Loucy (cell line): ENCODE measurements at regions not wholly inside any gene's neighbourhood (a gene's known extent, or its start where the extent isn't known, plus 50 kb on each side); places are given as distances from the start of the nearest gene placed in this dataset.

ENCODE experiments used
- H2AFZ ChIP-seq: fragments of 200-600 bp; sonication (generic); 2 replicates; pipeline ENCODE4 v1.6.0; 2016; ENCODE audit warnings: antibody characterized with exemption, mild to moderate bottlenecking, low read length, moderate library complexity
- H3F3A ChIP-seq: fragments of 200-600 bp; 2 replicates; pipeline ENCODE4 v1.6.0; 2016; ENCODE audit warnings: antibody characterized with exemption, low read depth, mild to moderate bottlenecking
- H3K27me3 ChIP-seq: fragments of 200-600 bp; sonication (generic); 2 replicates; pipeline ENCODE4 v1.6.1; 2014; ENCODE audit warnings: low read length, mild to moderate bottlenecking; ENCODE audit not compliant: insufficient read depth, poor library complexity, severe bottlenecking
- H3K36me3 ChIP-seq: fragments of 200-600 bp; sonication (generic); 2 replicates; pipeline ENCODE4 v1.6.1; 2016; ENCODE audit warnings: low read length; ENCODE audit not compliant: insufficient read depth
- H3K4me1 ChIP-seq: fragments of 200-600 bp; sonication (generic); 2 replicates; pipeline ENCODE4 v1.5.1; 2014; ENCODE audit warnings: low read length, mild to moderate bottlenecking; ENCODE audit not compliant: insufficient read depth, poor library complexity, severe bottlenecking
- H3K4me2 ChIP-seq: fragments of 200-600 bp; sonication (generic); 2 replicates; pipeline ENCODE4 v1.6.0; 2014; ENCODE audit warnings: antibody characterized with exemption, low read length, low read depth, mild to moderate bottlenecking; ENCODE audit not compliant: poor library complexity, severe bottlenecking
- H3K4me3 ChIP-seq: fragments of 200-600 bp; sonication (generic); 2 replicates; pipeline ENCODE4 v1.5.1; 2014; ENCODE audit warnings: low read length, mild to moderate bottlenecking, mixed read lengths; ENCODE audit not compliant: poor library complexity, severe bottlenecking
- H3K79me2 ChIP-seq: fragments of 200-600 bp; sonication (generic); 2 replicates; pipeline ENCODE4 v1.6.1; 2014; ENCODE audit warnings: low read length; ENCODE audit not compliant: insufficient read depth
- H3K9ac ChIP-seq: fragments of 200-600 bp; sonication (generic); 2 replicates; pipeline ENCODE4 v1.6.0; 2014; ENCODE audit warnings: mild to moderate bottlenecking, low read depth, low read length, moderate library complexity; ENCODE audit not compliant: poor library complexity, severe bottlenecking
- H3K9me2 ChIP-seq: fragments of 200-600 bp; sonication (generic); replicated peaks from 2 replicates; pipeline ENCODE4 v1.6.1; 2016; ENCODE audit warnings: low read depth, low read length, mixed read lengths
- H3K9me3 ChIP-seq: fragments of 200-600 bp; sonication (generic); 2 replicates; pipeline ENCODE4 v1.6.1; 2014; ENCODE audit warnings: mild to moderate bottlenecking, antibody characterized with exemption, low read length, low read depth; ENCODE audit not compliant: insufficient read depth
- H4K20me1 ChIP-seq: fragments of 200-600 bp; sonication (generic); 2 replicates; pipeline ENCODE4 v1.6.0; 2014; ENCODE audit warnings: antibody characterized with exemption, low read length, mild to moderate bottlenecking; ENCODE audit not compliant: insufficient read depth, poor library complexity, severe bottlenecking
- EZH2phosphoT487 ChIP-seq: fragments of 200-600 bp; IDR thresholded peaks from 2 replicates; pipeline ENCODE4 v1.6.1; 2018; ENCODE audit warnings: antibody characterized with exemption, mild to moderate bottlenecking, moderate library complexity, borderline replicate concordance
- TF ChIP-seq, protein P1 (sequence below): fragments of 200-600 bp; sonication (generic); conservative IDR thresholded peaks from 2 replicates; pipeline ENCODE4 v1.5.1; 2014; ENCODE audit warnings: mild to moderate bottlenecking, antibody characterized with exemption, low read length

DNA sequence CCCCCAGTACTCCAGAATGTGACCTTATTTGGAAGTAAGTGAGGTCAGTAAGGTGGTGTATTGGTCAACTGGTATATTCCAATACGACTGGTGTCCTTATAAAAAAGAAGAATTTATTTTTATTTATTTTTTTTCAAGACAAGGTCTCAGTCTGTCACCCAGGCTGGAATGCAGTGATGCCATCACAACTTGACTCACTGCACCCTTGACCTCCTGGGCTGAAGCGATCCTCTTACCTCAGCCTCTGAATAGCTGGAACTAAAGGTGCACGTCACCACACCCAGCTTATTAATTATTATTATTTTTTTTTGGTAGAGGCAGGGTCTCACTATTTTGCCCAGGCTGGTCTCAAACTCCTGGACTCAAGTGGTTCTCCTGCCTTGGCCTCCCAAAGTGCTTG, 115.1 kb upstream of the PITX2 start:
- H3K79me2 ChIP-seq: no peaks in the 10 kb centered on the region
- TF ChIP-seq EZH2phosphoT487: no peak
- TF ChIP-seq, protein P1, sequence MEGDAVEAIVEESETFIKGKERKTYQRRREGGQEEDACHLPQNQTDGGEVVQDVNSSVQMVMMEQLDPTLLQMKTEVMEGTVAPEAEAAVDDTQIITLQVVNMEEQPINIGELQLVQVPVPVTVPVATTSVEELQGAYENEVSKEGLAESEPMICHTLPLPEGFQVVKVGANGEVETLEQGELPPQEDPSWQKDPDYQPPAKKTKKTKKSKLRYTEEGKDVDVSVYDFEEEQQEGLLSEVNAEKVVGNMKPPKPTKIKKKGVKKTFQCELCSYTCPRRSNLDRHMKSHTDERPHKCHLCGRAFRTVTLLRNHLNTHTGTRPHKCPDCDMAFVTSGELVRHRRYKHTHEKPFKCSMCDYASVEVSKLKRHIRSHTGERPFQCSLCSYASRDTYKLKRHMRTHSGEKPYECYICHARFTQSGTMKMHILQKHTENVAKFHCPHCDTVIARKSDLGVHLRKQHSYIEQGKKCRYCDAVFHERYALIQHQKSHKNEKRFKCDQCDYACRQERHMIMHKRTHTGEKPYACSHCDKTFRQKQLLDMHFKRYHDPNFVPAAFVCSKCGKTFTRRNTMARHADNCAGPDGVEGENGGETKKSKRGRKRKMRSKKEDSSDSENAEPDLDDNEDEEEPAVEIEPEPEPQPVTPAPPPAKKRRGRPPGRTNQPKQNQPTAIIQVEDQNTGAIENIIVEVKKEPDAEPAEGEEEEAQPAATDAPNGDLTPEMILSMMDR: no peak
- H3K9ac ChIP-seq: no peak overlapping the region
- no peaks in the 10 kb centered on the region for H3K9me2 ChIP-seq
- H3K4me2 ChIP-seq: no peak overlapping the region
- no peaks in the 10 kb centered on the region for H3K9me3 ChIP-seq
- H4K20me1 ChIP-seq: no peaks in the 10 kb centered on the region
- peaks cover 25% of the 10 kb centered on the region for H3K4me1 ChIP-seq
- no peaks in the 10 kb centered on the region for H3K27me3 ChIP-seq
- no peaks in the 10 kb centered on the region for H3F3A ChIP-seq
- no peak overlapping the region for H2AFZ ChIP-seq
- H3K36me3 ChIP-seq: no peaks in the 10 kb centered on the region
- H3K4me3 ChIP-seq: no peak overlapping the region

DNA sequence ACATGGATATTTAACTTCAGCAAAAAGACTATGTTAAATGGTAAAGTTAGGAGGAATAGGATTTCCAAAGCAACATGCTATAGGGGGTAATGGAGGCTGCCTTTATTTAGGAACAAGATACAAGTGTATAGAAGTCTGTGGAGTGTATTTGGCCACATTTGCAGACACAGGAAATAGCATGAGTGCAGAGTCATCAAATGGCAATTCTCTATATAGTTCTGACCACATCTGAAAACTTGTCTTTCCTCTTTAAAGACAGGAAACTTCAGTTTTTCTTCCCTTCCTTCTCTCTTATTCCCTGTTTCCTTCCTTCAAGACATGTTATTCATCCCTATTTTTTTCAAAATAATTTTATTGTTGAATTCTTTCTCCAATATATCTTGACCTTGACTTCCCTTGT, 119.3 kb upstream of the PITX2 start:
- peak overlapping the region; percentile 35 for H3K4me3 ChIP-seq

DNA sequence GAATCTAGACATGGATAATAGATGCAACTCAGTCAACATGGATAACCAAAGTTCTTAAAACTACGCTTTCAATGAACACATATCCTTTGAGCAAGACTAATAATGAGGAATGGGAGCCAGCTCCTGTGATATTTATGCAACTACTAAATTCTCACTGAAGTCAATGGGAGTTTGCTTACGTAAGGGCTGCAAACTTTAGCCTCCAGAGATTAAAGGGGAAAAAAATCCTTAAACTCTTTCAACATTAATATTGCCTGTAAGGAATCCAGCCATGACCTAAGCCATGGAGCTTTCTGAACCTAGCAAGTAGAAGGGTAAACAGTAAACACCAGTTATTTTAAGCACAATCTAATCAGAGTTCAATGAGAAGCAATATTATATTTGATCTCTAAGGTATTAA, 125.2 kb upstream of the PITX2 start:
- no peak for TF ChIP-seq EZH2phosphoT487
- TF ChIP-seq, protein P1: no peak
- Histone ChIP-seq H3K9ac (no peak overlapping the region), H4K20me1 (no peaks in the 10 kb centered on the region), H3K9me2 (no peaks in the 10 kb centered on the region), H3K4me3 (no peak overlapping the region), H3K4me1 (no peaks in the 10 kb centered on the region), H3K9me3 (no peaks in the 10 kb centered on the region), H3K79me2 (no peaks in the 10 kb centered on the region), H3K36me3 (no peaks in the 10 kb centered on the region), H3K4me2 (no peak overlapping the region), H3K27me3 (no peaks in the 10 kb centered on the region), H2AFZ (no peak overlapping the region), H3F3A (no peaks in the 10 kb centered on the region)

More for the DNA sequence above, 119.3 kb upstream of the PITX2 start:
- Histone ChIP-seq H3F3A (no peaks in the 10 kb centered on the region), H3K9ac (no peak overlapping the region), H2AFZ (no peak overlapping the region), H3K4me2 (peak overlapping the region; percentile 62), H3K9me3 (no peaks in the 10 kb centered on the region), H3K79me2 (no peaks in the 10 kb centered on the region), H3K4me1 (peaks cover 15% of the 10 kb centered on the region), H3K27me3 (no peaks in the 10 kb centered on the region), H3K9me2 (no peaks in the 10 kb centered on the region), H3K36me3 (no peaks in the 10 kb centered on the region), H4K20me1 (no peaks in the 10 kb centered on the region)
- TF ChIP-seq, protein P1: no peak
- TF ChIP-seq EZH2phosphoT487: no peak
